HepG2 (cell line): ENCODE measurements at regions not wholly inside any gene's neighbourhood (a gene's known extent, or its start where the extent isn't known, plus 50 kb on each side); places are given as distances from the start of the nearest gene placed in this dataset.
A peak's percentile ranks its signal among the peaks of the same experiment; 100 is the strongest.

Experiments used
- BCL6 ChIP-seq: IDR thresholded peaks from 2 replicates; pipeline ENCODE4 v1.6.1; 2016; ENCODE audit warnings: missing genetic modification reagents, missing compliant biosample characterization
- FOXK1 ChIP-seq: sonication (generic); formaldehyde crosslinking; IDR thresholded peaks from 2 replicates; pipeline ENCODE4 v1.4.0; 2020; ENCODE audit warnings: low read depth, missing genetic modification reagents, borderline replicate concordance
- GABPA ChIP-seq, 2 experiments: IDR thresholded peaks; 2 replicates each; pipeline ENCODE4 v1.6.1; 2011 to 2016; ENCODE audit warnings: low read depth in 2 of 2, low read length in 1 of 2, missing biosample characterization in 1 of 2, missing genetic modification characterization in 1 of 2
- HMG20A ChIP-seq: IDR thresholded peaks from 2 replicates; pipeline ENCODE4 v1.6.1; 2016; ENCODE audit warnings: borderline replicate concordance
- MBNL3 ChIP-seq: fragments of 250-450 bp; sonication (Bioruptor Pico); conservative IDR thresholded peaks from 2 replicates; pipeline ENCODE4 v1.8.0; 2022; ENCODE audit warnings: mild to moderate bottlenecking, inconsistent platforms
- NR2F2 ChIP-seq: IDR thresholded peaks from 2 replicates; pipeline ENCODE4 v1.6.1; 2012; ENCODE audit warnings: low read depth, inconsistent platforms, borderline replicate concordance
- ZNF30 ChIP-seq: sonication (generic); formaldehyde crosslinking; IDR thresholded peaks from 2 replicates; pipeline ENCODE4 v1.5.0; 2020; ENCODE audit warnings: mild to moderate bottlenecking, missing genetic modification reagents
- ZNF451 ChIP-seq: sonication (generic); formaldehyde crosslinking; IDR thresholded peaks from 2 replicates; pipeline ENCODE4 v1.5.0; 2020; ENCODE audit warnings: mild to moderate bottlenecking, missing genetic modification reagents
- ZNF562 ChIP-seq: sonication (generic); formaldehyde crosslinking; IDR thresholded peaks from 2 replicates; pipeline ENCODE4 v1.8.0; 2022; ENCODE audit warnings: missing genetic modification reagents, borderline replicate concordance
- TF ChIP-seq, protein P1 (sequence below): sonication (generic); formaldehyde crosslinking; IDR thresholded peaks from 2 replicates; pipeline ENCODE4 v1.4.0; 2020; ENCODE audit warnings: mild to moderate bottlenecking, missing genetic modification reagents
- TF ChIP-seq, protein P2 (sequence below): IDR thresholded peaks from 2 replicates; pipeline ENCODE4 v1.6.1; 2016; ENCODE audit warnings: low read depth, missing genetic modification reagents, missing compliant biosample characterization
- TF ChIP-seq, protein P3 (sequence below): sonication (generic); formaldehyde crosslinking; conservative IDR thresholded peaks from 2 replicates; pipeline ENCODE4 v1.4.0; 2020; ENCODE audit warnings: mild to moderate bottlenecking, missing genetic modification reagents, moderate library complexity

DNA sequence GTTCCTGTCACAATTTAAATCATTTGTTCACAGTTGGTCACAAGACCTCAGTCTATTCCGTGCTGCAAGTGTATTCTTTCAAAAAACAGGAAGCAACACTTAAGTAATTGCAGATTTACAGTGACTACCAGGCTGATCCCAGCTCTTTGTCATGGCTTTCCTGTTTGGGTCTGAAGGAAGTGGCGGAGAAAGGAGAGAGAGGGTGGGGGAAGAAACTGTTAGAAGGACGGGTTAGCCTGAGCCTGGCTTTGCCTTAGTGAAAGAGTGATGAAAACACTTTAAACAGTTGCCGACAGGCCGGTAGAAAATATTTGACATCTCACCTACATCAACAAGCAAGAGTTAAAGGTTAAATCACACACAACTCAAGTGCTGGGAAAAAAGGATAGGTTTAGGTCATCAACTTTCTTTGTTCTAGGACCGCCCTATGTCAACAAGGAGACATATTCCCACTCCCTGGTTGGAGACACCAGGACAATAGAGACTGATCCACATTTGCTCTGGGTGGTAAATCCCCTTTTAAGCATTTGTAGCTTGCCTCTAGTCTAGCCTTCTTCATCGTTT is 102.2 kb upstream of the DAB2 start (continued):
- TF ChIP-seq, protein P1, sequence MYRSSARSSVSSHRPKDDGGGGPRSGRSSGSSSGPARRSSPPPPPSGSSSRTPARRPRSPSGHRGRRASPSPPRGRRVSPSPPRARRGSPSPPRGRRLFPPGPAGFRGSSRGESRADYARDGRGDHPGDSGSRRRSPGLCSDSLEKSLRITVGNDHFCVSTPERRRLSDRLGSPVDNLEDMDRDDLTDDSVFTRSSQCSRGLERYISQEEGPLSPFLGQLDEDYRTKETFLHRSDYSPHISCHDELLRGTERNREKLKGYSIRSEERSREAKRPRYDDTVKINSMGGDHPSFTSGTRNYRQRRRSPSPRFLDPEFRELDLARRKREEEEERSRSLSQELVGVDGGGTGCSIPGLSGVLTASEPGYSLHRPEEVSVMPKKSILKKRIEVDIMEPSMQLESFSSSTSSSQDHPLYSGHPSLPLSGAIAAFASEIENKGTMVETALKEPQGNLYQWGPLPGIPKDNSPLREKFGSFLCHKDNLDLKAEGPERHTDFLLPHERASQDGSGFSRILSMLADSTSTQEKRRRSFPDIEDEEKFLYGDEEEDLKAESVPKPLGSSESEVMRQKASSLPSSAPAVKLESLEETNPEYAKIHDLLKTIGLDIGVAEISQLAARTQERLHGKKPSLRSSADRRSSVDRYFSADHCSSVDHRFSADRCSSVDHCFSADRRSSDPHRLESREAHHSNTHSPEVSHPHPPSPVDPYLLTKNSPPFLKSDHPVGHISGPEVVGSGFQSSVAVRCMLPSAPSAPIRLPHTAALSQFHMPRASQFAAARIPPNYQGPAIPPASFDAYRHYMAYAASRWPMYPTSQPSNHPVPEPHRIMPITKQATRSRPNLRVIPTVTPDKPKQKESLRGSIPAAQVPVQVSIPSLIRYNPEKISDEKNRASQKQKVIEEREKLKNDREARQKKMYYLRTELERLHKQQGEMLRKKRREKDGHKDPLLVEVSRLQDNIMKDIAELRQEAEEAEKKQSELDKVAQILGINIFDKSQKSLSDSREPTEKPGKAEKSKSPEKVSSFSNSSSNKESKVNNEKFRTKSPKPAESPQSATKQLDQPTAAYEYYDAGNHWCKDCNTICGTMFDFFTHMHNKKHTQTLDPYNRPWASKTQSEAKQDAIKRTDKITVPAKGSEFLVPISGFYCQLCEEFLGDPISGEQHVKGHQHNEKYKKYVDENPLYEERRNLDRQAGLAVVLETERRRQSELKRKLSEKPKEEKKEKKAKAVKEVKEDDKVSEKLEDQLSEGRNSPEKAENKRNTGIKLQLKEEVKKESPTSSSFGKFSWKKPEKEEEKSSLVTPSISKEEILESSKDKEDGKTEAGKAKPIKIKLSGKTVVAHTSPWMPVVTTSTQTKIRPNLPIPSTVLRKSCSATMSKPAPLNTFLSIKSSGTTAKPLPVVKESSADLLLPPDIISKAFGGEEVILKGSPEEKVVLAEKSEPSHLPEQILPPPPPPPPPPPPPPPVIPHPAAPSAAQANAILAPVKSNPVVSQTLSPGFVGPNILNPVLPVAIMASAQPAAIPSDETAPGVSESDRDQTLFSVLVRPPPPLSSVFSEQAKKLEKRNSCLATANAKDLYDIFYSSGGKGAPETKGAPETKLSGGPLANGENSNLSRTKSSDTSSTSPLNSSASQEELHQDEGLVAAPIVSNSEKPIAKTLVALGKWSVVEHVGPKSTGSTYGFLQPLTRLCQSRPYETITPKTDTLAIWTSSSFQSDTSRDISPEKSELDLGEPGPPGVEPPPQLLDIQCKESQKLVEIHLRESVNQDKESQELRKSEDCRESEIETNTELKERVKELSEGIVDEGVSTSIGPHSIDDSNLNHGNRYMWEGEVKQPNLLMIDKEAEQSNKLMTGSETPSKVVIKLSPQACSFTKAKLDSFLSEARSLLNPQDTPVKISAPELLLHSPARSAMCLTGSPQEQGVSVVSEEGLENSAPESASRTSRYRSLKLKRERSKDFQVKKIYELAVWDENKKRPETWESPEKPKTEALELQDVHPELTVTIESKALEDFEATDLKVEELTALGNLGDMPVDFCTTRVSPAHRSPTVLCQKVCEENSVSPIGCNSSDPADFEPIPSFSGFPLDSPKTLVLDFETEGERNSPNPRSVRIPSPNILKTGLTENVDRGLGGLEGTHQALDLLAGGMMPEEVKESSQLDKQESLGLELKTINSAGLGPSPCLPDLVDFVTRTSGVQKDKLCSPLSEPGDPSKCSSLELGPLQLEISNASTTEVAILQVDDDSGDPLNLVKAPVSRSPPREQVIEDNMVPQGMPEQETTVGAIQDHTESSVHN (CRISPR knock-in tag): no peak
- TF ChIP-seq MBNL3: no peak
- TF ChIP-seq, protein P2, sequence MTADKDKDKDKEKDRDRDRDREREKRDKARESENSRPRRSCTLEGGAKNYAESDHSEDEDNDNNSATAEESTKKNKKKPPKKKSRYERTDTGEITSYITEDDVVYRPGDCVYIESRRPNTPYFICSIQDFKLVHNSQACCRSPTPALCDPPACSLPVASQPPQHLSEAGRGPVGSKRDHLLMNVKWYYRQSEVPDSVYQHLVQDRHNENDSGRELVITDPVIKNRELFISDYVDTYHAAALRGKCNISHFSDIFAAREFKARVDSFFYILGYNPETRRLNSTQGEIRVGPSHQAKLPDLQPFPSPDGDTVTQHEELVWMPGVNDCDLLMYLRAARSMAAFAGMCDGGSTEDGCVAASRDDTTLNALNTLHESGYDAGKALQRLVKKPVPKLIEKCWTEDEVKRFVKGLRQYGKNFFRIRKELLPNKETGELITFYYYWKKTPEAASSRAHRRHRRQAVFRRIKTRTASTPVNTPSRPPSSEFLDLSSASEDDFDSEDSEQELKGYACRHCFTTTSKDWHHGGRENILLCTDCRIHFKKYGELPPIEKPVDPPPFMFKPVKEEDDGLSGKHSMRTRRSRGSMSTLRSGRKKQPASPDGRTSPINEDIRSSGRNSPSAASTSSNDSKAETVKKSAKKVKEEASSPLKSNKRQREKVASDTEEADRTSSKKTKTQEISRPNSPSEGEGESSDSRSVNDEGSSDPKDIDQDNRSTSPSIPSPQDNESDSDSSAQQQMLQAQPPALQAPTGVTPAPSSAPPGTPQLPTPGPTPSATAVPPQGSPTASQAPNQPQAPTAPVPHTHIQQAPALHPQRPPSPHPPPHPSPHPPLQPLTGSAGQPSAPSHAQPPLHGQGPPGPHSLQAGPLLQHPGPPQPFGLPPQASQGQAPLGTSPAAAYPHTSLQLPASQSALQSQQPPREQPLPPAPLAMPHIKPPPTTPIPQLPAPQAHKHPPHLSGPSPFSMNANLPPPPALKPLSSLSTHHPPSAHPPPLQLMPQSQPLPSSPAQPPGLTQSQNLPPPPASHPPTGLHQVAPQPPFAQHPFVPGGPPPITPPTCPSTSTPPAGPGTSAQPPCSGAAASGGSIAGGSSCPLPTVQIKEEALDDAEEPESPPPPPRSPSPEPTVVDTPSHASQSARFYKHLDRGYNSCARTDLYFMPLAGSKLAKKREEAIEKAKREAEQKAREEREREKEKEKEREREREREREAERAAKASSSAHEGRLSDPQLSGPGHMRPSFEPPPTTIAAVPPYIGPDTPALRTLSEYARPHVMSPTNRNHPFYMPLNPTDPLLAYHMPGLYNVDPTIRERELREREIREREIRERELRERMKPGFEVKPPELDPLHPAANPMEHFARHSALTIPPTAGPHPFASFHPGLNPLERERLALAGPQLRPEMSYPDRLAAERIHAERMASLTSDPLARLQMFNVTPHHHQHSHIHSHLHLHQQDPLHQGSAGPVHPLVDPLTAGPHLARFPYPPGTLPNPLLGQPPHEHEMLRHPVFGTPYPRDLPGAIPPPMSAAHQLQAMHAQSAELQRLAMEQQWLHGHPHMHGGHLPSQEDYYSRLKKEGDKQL (CRISPR knock-in tag): peak; percentile 56; the same call in 1 of the 2 replicates
- no peak for TF ChIP-seq ZNF30
- TF ChIP-seq HMG20A: peak; percentile 93
- TF ChIP-seq GABPA (IDR thresholded peaks at IDR 0.05; ENCODE audit: low read depth, low read length): no peak
- peak; percentile 49; the same call in 1 of the 2 replicates for TF ChIP-seq GABPA (CRISPR knock-in tag; IDR thresholded peaks at IDR 0.05; ENCODE audit: low read depth)
- TF ChIP-seq, protein P3, sequence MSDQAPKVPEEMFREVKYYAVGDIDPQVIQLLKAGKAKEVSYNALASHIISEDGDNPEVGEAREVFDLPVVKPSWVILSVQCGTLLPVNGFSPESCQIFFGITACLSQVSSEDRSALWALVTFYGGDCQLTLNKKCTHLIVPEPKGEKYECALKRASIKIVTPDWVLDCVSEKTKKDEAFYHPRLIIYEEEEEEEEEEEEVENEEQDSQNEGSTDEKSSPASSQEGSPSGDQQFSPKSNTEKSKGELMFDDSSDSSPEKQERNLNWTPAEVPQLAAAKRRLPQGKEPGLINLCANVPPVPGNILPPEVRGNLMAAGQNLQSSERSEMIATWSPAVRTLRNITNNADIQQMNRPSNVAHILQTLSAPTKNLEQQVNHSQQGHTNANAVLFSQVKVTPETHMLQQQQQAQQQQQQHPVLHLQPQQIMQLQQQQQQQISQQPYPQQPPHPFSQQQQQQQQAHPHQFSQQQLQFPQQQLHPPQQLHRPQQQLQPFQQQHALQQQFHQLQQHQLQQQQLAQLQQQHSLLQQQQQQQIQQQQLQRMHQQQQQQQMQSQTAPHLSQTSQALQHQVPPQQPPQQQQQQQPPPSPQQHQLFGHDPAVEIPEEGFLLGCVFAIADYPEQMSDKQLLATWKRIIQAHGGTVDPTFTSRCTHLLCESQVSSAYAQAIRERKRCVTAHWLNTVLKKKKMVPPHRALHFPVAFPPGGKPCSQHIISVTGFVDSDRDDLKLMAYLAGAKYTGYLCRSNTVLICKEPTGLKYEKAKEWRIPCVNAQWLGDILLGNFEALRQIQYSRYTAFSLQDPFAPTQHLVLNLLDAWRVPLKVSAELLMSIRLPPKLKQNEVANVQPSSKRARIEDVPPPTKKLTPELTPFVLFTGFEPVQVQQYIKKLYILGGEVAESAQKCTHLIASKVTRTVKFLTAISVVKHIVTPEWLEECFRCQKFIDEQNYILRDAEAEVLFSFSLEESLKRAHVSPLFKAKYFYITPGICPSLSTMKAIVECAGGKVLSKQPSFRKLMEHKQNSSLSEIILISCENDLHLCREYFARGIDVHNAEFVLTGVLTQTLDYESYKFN: peak; percentile 58
- peak; percentile 85 for TF ChIP-seq NR2F2
- peak; percentile 72 for TF ChIP-seq BCL6
- TF ChIP-seq FOXK1: peak; percentile 76; the same call in 1 of the 2 replicates
- TF ChIP-seq ZNF562 (CRISPR knock-in tag): no peak
- no peak for TF ChIP-seq ZNF451 (CRISPR knock-in tag)
